Astrocyte (in vitro differentiated cells and primary cell): ENCODE measurements at regions not wholly inside any gene's neighbourhood (a gene's known extent, or its start where the extent isn't known, plus 50 kb on each side); places are given as distances from the start of the nearest gene placed in this dataset.
"Not testable (repeated sequence)": the region's sequence is repeated elsewhere in the genome, so short reads cannot be mapped to it uniquely, and the experiment has no call there.

Experiments
- DNase-seq: peaks from one replicate; pipeline ENCODE4 v3.0.0-alpha.2; 2010; ENCODE audit warnings: low read depth
- FAIRE-seq: peaks from 2 replicates; lab custom pipeline; 2011; peaks lifted over from hg19 to GRCh38; lab: Jason Lieb, UNC
- H2AFZ ChIP-seq: 2 replicates; pipeline ENCODE4 v1.6.0; 2012; ENCODE audit warnings: low read depth, low read length, inconsistent platforms
- H3K27ac ChIP-seq: 2 replicates; pipeline ENCODE4 v1.5.1; 2011; ENCODE audit warnings: low read depth, low read length, inconsistent platforms
- H3K27me3 ChIP-seq: 2 replicates; pipeline ENCODE4 v1.6.0; 2011; ENCODE audit warnings: low read length, inconsistent platforms; ENCODE audit not compliant: insufficient read depth
- H3K36me3 ChIP-seq: 2 replicates; pipeline ENCODE4 v1.5.1; 2011; ENCODE audit warnings: low read length, inconsistent platforms; ENCODE audit not compliant: insufficient read depth
- H3K4me1 ChIP-seq: 2 replicates; pipeline ENCODE4 v1.5.1; 2011; ENCODE audit warnings: low read length, inconsistent platforms; ENCODE audit not compliant: insufficient read depth
- H3K4me2 ChIP-seq: 2 replicates; pipeline ENCODE4 v1.6.0; 2012; ENCODE audit warnings: low read length, inconsistent platforms
- H3K4me3 ChIP-seq: 2 replicates; pipeline ENCODE4 v1.5.1; 2011; ENCODE audit warnings: low read depth, mild to moderate bottlenecking, low read length, inconsistent platforms; ENCODE audit not compliant: insufficient read depth
- H3K79me2 ChIP-seq: 2 replicates; pipeline ENCODE4 v1.6.0; 2012; ENCODE audit warnings: mild to moderate bottlenecking, low read length, inconsistent platforms; ENCODE audit not compliant: insufficient read depth
- H3K9ac ChIP-seq: 2 replicates; pipeline ENCODE4 v1.6.0; 2012; ENCODE audit warnings: mild to moderate bottlenecking, low read length, inconsistent platforms
- H3K9me3 ChIP-seq: 2 replicates; pipeline ENCODE4 v1.5.1; 2012; ENCODE audit warnings: low read depth, mild to moderate bottlenecking, low read length, inconsistent platforms; ENCODE audit not compliant: insufficient read depth
- H4K20me1 ChIP-seq: 2 replicates; pipeline ENCODE4 v1.6.0; 2012; ENCODE audit warnings: low read length, inconsistent platforms; ENCODE audit not compliant: insufficient read depth
- H3K27ac Mint-ChIP-seq: one replicate; pipeline ENCODE4 v1.8.0; 2021; ENCODE audit warnings: mild to moderate bottlenecking, mixed read lengths; ENCODE audit not compliant: unreplicated experiment
- H3K27me3 Mint-ChIP-seq: one replicate; pipeline ENCODE4 v1.8.0; 2021; ENCODE audit warnings: low read depth, mixed read lengths; ENCODE audit not compliant: unreplicated experiment
- H3K36me3 Mint-ChIP-seq: one replicate; pipeline ENCODE4 v1.8.0; 2021; ENCODE audit warnings: low read depth, mixed read lengths; ENCODE audit not compliant: unreplicated experiment
- H3K4me1 Mint-ChIP-seq: one replicate; pipeline ENCODE4 v1.8.0; 2021; ENCODE audit warnings: low read depth, mixed read lengths; ENCODE audit not compliant: unreplicated experiment
- H3K4me3 Mint-ChIP-seq: one replicate; pipeline ENCODE4 v1.8.0; 2021; ENCODE audit warnings: mild to moderate bottlenecking, moderate library complexity, mixed read lengths; ENCODE audit not compliant: unreplicated experiment
- H3K9me3 Mint-ChIP-seq: one replicate; pipeline ENCODE4 v1.8.0; 2021; ENCODE audit warnings: mild to moderate bottlenecking, mixed read lengths; ENCODE audit not compliant: unreplicated experiment

- H3K36me3 Mint-ChIP-seq, H3K27me3 ChIP-seq, H4K20me1 ChIP-seq, H3K9me3 Mint-ChIP-seq, H3K27ac Mint-ChIP-seq, H3K79me2 ChIP-seq, H3K27me3 Mint-ChIP-seq, FAIRE-seq, H3K4me1 ChIP-seq, H3K36me3 ChIP-seq, H3K4me1 Mint-ChIP-seq, H3K9me3 ChIP-seq: not testable (repeated sequence)
- Histone ChIP-seq H2AFZ (peak overlapping the region; percentile 85), H3K9ac (peak overlapping the region; percentile 79), H3K27ac (peak overlapping the region; percentile 58), H3K4me3 (peak overlapping the region; percentile 61), H3K4me2 (peak overlapping the region; percentile 82)
- peak; percentile 52 for DNase-seq
- H3K4me3 Mint-ChIP-seq = peak overlapping the region; percentile 82
Observed at GRCh38 chr7:32728412-32729334, 162.9 kb downstream of the KBTBD2 start.

- DNase-seq = peak; percentile 25
- peak overlapping the region; percentile 85 for H2AFZ ChIP-seq
- not testable (repeated sequence) for FAIRE-seq
Observed at GRCh38 chr7:32727483-32728411, 163.8 kb downstream of the KBTBD2 start.

GRCh38 chr7:32722837-32723236, 168.7 kb downstream of the KBTBD2 start:
- H3K27ac ChIP-seq, DNase-seq, H3K4me3 Mint-ChIP-seq: not testable (repeated sequence)

More at GRCh38 chr7:32727483-32728411, 163.8 kb downstream of the KBTBD2 start:
- H3K4me1 ChIP-seq, H3K9me3 ChIP-seq, H3K9me3 Mint-ChIP-seq, H3K79me2 ChIP-seq, H3K27ac Mint-ChIP-seq, H4K20me1 ChIP-seq, H3K36me3 ChIP-seq, H3K36me3 Mint-ChIP-seq, H3K27me3 ChIP-seq, H3K4me1 Mint-ChIP-seq, H3K27me3 Mint-ChIP-seq: not testable (repeated sequence)
- peak overlapping the region; percentile 86 for H3K4me3 Mint-ChIP-seq
- peak overlapping the region; percentile 79 for H3K9ac ChIP-seq
- peak overlapping the region; percentile 58 for H3K27ac ChIP-seq
- H3K4me3 ChIP-seq = peak overlapping the region; percentile 61
- H3K4me2 ChIP-seq = peak overlapping the region; percentile 82

More at GRCh38 chr7:32722837-32723236, 168.7 kb downstream of the KBTBD2 start:
- H3K79me2 ChIP-seq, H3K4me2 ChIP-seq, H3K4me1 ChIP-seq, H3K4me1 Mint-ChIP-seq, H3K9me3 Mint-ChIP-seq, H3K9ac ChIP-seq, H3K27me3 ChIP-seq, H3K9me3 ChIP-seq, FAIRE-seq, H3K36me3 ChIP-seq, H3K27ac Mint-ChIP-seq, H3K36me3 Mint-ChIP-seq, H4K20me1 ChIP-seq, H3K4me3 ChIP-seq, H3K27me3 Mint-ChIP-seq, H2AFZ ChIP-seq: not testable (repeated sequence)
